Choroid plexus epithelial cell (primary cell): ENCODE measurements at regions not wholly inside any gene's neighbourhood (a gene's known extent, or its start where the extent isn't known, plus 50 kb on each side); places are given as distances from the start of the nearest gene placed in this dataset.

Experiments
- DNase-seq: peaks from one replicate; pipeline ENCODE4 v3.0.0-alpha.2; 2010; ENCODE audit warnings: low read depth
- H3K4me3 ChIP-seq: 2 replicates; pipeline ENCODE4 v1.5.1; 2011; ENCODE audit warnings: low read depth, mild to moderate bottlenecking, control low read depth, low read length, moderate library complexity
- TF ChIP-seq, protein P1 (sequence below): conservative IDR thresholded peaks from 2 replicates; pipeline ENCODE4 v1.5.1; 2011; ENCODE audit warnings: low read depth, mild to moderate bottlenecking, control low read depth, inconsistent platforms, low read length, moderate library complexity

GRCh38 chr2:20526708-20527107 lies 79.8 kb downstream of the RHOB start:
- H3K4me3 ChIP-seq = no peak overlapping the region
- DNase-seq = peak; percentile 68
- TF ChIP-seq, protein P1, sequence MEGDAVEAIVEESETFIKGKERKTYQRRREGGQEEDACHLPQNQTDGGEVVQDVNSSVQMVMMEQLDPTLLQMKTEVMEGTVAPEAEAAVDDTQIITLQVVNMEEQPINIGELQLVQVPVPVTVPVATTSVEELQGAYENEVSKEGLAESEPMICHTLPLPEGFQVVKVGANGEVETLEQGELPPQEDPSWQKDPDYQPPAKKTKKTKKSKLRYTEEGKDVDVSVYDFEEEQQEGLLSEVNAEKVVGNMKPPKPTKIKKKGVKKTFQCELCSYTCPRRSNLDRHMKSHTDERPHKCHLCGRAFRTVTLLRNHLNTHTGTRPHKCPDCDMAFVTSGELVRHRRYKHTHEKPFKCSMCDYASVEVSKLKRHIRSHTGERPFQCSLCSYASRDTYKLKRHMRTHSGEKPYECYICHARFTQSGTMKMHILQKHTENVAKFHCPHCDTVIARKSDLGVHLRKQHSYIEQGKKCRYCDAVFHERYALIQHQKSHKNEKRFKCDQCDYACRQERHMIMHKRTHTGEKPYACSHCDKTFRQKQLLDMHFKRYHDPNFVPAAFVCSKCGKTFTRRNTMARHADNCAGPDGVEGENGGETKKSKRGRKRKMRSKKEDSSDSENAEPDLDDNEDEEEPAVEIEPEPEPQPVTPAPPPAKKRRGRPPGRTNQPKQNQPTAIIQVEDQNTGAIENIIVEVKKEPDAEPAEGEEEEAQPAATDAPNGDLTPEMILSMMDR = no peak

GRCh38 chr2:20528713-20529112 lies 81.8 kb downstream of the RHOB start:
- no peak overlapping the region for H3K4me3 ChIP-seq
- TF ChIP-seq, protein P1 = no peak

DNA sequence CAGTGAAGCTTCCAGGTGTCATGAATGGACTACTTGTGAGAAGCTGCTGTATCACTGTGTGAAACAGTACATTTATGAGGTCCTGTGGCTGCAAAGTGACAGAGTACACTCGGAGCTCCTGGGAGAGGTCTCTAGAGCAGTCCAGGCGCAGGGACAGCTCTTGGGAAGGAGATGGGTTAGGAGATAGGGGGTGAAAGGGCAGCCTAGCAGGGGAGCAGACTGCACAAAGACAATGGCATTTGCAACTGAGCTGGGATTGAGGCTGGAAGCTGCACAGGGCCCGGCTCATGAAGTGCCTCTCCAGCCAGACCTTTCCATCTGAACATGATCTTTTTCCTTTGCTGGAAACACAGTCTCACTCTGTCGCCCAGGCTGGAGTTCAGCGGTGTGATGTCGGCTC lies 83.6 kb downstream of the RHOB start:
- TF ChIP-seq, protein P1 = no peak
- H3K4me3 ChIP-seq = no peak overlapping the region
- DNase-seq = no peak

More at GRCh38 chr2:20528713-20529112, 81.8 kb downstream of the RHOB start:
- no peak for DNase-seq

DNA sequence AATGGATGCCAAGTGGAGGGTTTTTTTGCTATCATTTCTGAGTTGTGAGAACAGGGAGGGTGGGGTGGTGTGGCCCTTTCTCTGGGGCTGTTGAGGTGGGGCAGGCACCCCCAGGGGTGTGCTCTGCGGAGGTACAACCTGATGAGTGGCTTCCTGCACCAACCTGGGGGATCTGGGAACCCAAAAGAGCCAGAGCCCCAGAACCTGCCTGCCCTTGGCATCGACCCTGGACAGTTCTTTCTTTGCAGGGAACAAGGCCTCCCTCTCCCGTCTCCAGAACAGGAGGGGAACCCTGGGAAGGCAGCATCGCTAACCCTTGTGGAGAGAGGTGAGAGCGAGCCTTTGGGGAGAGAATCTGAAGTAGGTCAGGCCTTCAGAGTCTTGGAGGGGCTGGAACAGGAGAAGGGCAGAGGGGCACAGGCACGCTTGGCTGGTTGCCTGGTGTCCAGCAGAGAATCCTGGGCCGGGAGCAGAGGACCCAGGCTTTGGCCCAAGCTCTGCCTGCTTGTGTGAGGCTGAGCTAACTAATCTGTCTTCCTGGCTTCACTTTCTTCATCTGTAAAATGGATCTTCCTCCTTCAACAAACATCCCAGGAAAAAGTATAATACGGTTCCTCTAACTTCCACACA lies 84.9 kb downstream of the RHOB start:
- no peak overlapping the region for H3K4me3 ChIP-seq
- DNase-seq = no peak
- TF ChIP-seq, protein P1 = no peak

- TF ChIP-seq, protein P1 = no peak
- H3K4me3 ChIP-seq = no peak overlapping the region
- DNase-seq = no peak
These were observed 86.0 kb downstream of the RHOB start for GRCh38 chr2:20532634-20533437.

GRCh38 chr2:20533993-20534622 lies 87.2 kb downstream of the RHOB start:
- DNase-seq = no peak
- H3K4me3 ChIP-seq = no peak overlapping the region
- TF ChIP-seq, protein P1 = no peak
